ENCODE measurements at regions not wholly inside any gene's neighbourhood (a gene's known extent, or its start where the extent isn't known, plus 50 kb on each side); places are given as distances from the start of the nearest gene placed in this dataset.

DNA sequence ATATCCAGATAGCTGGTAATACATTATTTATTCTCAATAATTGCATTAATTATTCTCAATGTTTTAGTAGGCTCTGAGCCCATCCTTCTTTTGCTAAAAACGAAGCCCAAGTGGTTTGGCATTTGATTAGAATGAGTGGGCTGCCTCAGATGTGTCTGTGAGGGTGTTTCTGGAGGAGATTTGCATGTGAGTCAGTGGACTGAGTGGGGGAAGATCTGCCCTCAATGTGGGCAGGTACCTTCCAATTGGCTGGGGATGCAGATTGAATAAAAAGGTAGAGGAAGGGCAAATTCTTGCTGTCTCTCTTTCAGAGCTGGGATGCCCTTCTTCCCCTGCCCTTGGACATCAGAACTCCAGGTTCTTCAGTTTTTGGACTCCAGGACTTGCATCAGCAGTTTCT, 290.6 kb upstream of the SMIM30 start:
- no peak overlapping the region for H3K4me3 ChIP-seq (ENCODE audit: low read depth, low read length)
- H3K79me1 ChIP-seq (ENCODE audit: low read length) = no peaks in the 10 kb centered on the region
- no peak overlapping the region for H4K12ac ChIP-seq (ENCODE audit: low read depth, low read length)
- DNase-seq = no peak
- no peak overlapping the region for H3K18ac ChIP-seq (ENCODE audit: low read length)
- no peaks in the 10 kb centered on the region for H3K27me3 ChIP-seq (ENCODE audit: insufficient read depth, low read length)
- no peak overlapping the region for H3K4me2 ChIP-seq (ENCODE audit: low read length)
- no peaks in the 10 kb centered on the region for H3K36me3 ChIP-seq (ENCODE audit: control insufficient read depth in 1 of 2, insufficient read depth in 2 of 2, low read length in 2 of 2)
- no peak overlapping the region for H3K9ac ChIP-seq (ENCODE audit: low read length)
- H4K8ac ChIP-seq (ENCODE audit: low read depth, low read length) = no peak overlapping the region
- H2AK5ac ChIP-seq (ENCODE audit: low read length) = no peak overlapping the region
- no peak overlapping the region for H2BK120ac ChIP-seq (ENCODE audit: insufficient read depth, low read length, poor library complexity)
- H3K14ac ChIP-seq (ENCODE audit: low read length) = no peak overlapping the region
- no peaks in the 10 kb centered on the region for H3K4me1 ChIP-seq (ENCODE audit: control insufficient read depth in 1 of 2, insufficient read depth in 2 of 2, low read length in 2 of 2)
- no peak overlapping the region for H3K4ac ChIP-seq (ENCODE audit: low read depth, low read length)
- H2BK12ac ChIP-seq (ENCODE audit: low read length) = no peak overlapping the region
- no peaks in the 10 kb centered on the region for H3K9me3 ChIP-seq (ENCODE audit: insufficient read depth, low read depth, low read length)
- H3K27ac ChIP-seq (ENCODE audit: low read depth, low read length) = no peak overlapping the region
- H4K91ac ChIP-seq (ENCODE audit: low read depth, low read length) = no peak overlapping the region
- WGBS (ENCODE audit: extremely low coverage, insufficient coverage, insufficient read length) = no CpG with 5 or more reads among the region's 1 CpG
- H3K79me2 ChIP-seq (ENCODE audit: control insufficient read depth, insufficient read depth, low read length, poor library complexity) = no peaks in the 10 kb centered on the region
- H2AFZ ChIP-seq (ENCODE audit: insufficient read depth, low read length, poor library complexity) = no peak overlapping the region
- H3K23ac ChIP-seq (ENCODE audit: low read length) = no peak overlapping the region
- H2BK5ac ChIP-seq (ENCODE audit: low read depth, low read length, poor library complexity) = no peak overlapping the region

- H3K18ac ChIP-seq (ENCODE audit: low read length) = no peak overlapping the region
- no peaks in the 10 kb centered on the region for H3K4me1 ChIP-seq (ENCODE audit: control insufficient read depth in 1 of 2, insufficient read depth in 2 of 2, low read length in 2 of 2)
- no CpG with 5 or more reads among the region's 4 CpGs for whole genome bisulfite sequencing (ENCODE audit: extremely low coverage, insufficient coverage, insufficient read length)
- no peak overlapping the region for H4K8ac ChIP-seq (ENCODE audit: low read depth, low read length)
- no peak overlapping the region for H3K9ac ChIP-seq (ENCODE audit: low read length)
- H3K79me1 ChIP-seq (ENCODE audit: low read length) = no peaks in the 10 kb centered on the region
- no peaks in the 10 kb centered on the region for H3K79me2 ChIP-seq (ENCODE audit: control insufficient read depth, insufficient read depth, low read length, poor library complexity)
- no peaks in the 10 kb centered on the region for H3K36me3 ChIP-seq (ENCODE audit: control insufficient read depth in 1 of 2, insufficient read depth in 2 of 2, low read length in 2 of 2)
- H3K4me2 ChIP-seq (ENCODE audit: low read length) = no peak overlapping the region
- no peak for DNase-seq
- no peak overlapping the region for H2AFZ ChIP-seq (ENCODE audit: insufficient read depth, low read length, poor library complexity)
- no peak overlapping the region for H3K14ac ChIP-seq (ENCODE audit: low read length)
- H4K12ac ChIP-seq (ENCODE audit: low read depth, low read length) = no peak overlapping the region
- no peaks in the 10 kb centered on the region for H3K27me3 ChIP-seq (ENCODE audit: insufficient read depth, low read length)
- no peak overlapping the region for H3K4me3 ChIP-seq (ENCODE audit: low read depth, low read length)
- no peak overlapping the region for H3K27ac ChIP-seq (ENCODE audit: low read depth, low read length)
- H2BK5ac ChIP-seq (ENCODE audit: low read depth, low read length, poor library complexity) = no peak overlapping the region
- H2BK12ac ChIP-seq (ENCODE audit: low read length) = no peak overlapping the region
- H3K9me3 ChIP-seq (ENCODE audit: insufficient read depth, low read depth, low read length) = no peaks in the 10 kb centered on the region
- H4K91ac ChIP-seq (ENCODE audit: low read depth, low read length) = no peak overlapping the region
- no peak overlapping the region for H2AK5ac ChIP-seq (ENCODE audit: low read length)
- no peak overlapping the region for H2BK120ac ChIP-seq (ENCODE audit: insufficient read depth, low read length, poor library complexity)
- no peak overlapping the region for H3K23ac ChIP-seq (ENCODE audit: low read length)
- H3K4ac ChIP-seq (ENCODE audit: low read depth, low read length) = no peak overlapping the region
Measured at GRCh38 chr7:113405296-113406056, 287.1 kb upstream of the SMIM30 start.

- Histone ChIP-seq H3K27me3 (ENCODE audit: insufficient read depth, low read length) (no peaks in the 10 kb centered on the region), H3K4me3 (ENCODE audit: low read depth, low read length) (no peak overlapping the region), H3K9me3 (ENCODE audit: insufficient read depth, low read depth, low read length) (no peaks in the 10 kb centered on the region)
Measured at GRCh38 chr7:113404245-113404644, 285.9 kb upstream of the SMIM30 start.

GRCh38 chr7:113402482-113402881, 284.1 kb upstream of the SMIM30 start:
- Histone ChIP-seq H3K4ac (ENCODE audit: low read depth, low read length) (no peak overlapping the region), H3K4me3 (ENCODE audit: low read depth, low read length) (no peak overlapping the region)

More at GRCh38 chr7:113404245-113404644, 285.9 kb upstream of the SMIM30 start:
- Histone ChIP-seq H3K18ac (ENCODE audit: low read length) (no peak overlapping the region), H3K79me1 (ENCODE audit: low read length) (no peaks in the 10 kb centered on the region), H3K14ac (ENCODE audit: low read length) (no peak overlapping the region), H4K8ac (ENCODE audit: low read depth, low read length) (no peak overlapping the region), H2BK12ac (ENCODE audit: low read length) (no peak overlapping the region), H2AFZ (ENCODE audit: insufficient read depth, low read length, poor library complexity) (no peak overlapping the region), H2AK5ac (ENCODE audit: low read length) (no peak overlapping the region), H3K27ac (ENCODE audit: low read depth, low read length) (no peak overlapping the region), H3K79me2 (ENCODE audit: control insufficient read depth, insufficient read depth, low read length, poor library complexity) (no peaks in the 10 kb centered on the region), H3K4me1 (ENCODE audit: control insufficient read depth in 1 of 2, insufficient read depth in 2 of 2, low read length in 2 of 2) (no peaks in the 10 kb centered on the region), H4K12ac (ENCODE audit: low read depth, low read length) (no peak overlapping the region), H3K36me3 (ENCODE audit: control insufficient read depth in 1 of 2, insufficient read depth in 2 of 2, low read length in 2 of 2) (no peaks in the 10 kb centered on the region), H3K4me2 (ENCODE audit: low read length) (no peak overlapping the region), H4K91ac (ENCODE audit: low read depth, low read length) (no peak overlapping the region), H2BK5ac (ENCODE audit: low read depth, low read length, poor library complexity) (no peak overlapping the region), H3K4ac (ENCODE audit: low read depth, low read length) (no peak overlapping the region), H2BK120ac (ENCODE audit: insufficient read depth, low read length, poor library complexity) (no peak overlapping the region), H3K9ac (ENCODE audit: low read length) (no peak overlapping the region), H3K23ac (ENCODE audit: low read length) (no peak overlapping the region)
- peak in 1 of 2 donors; percentile 39 for DNase-seq
- no CpG with 5 or more reads among the region's 8 CpGs for WGBS (ENCODE audit: extremely low coverage, insufficient coverage, insufficient read length)

More at GRCh38 chr7:113402482-113402881, 284.1 kb upstream of the SMIM30 start:
- no peak overlapping the region for H3K4me2 ChIP-seq (ENCODE audit: low read length)
- H3K18ac ChIP-seq (ENCODE audit: low read length) = no peak overlapping the region
- H3K36me3 ChIP-seq (ENCODE audit: control insufficient read depth in 1 of 2, insufficient read depth in 2 of 2, low read length in 2 of 2) = no peaks in the 10 kb centered on the region
- H3K9me3 ChIP-seq (ENCODE audit: insufficient read depth, low read depth, low read length) = no peaks in the 10 kb centered on the region
- no peaks in the 10 kb centered on the region for H3K27me3 ChIP-seq (ENCODE audit: insufficient read depth, low read length)
- H4K91ac ChIP-seq (ENCODE audit: low read depth, low read length) = no peak overlapping the region
- no peaks in the 10 kb centered on the region for H3K4me1 ChIP-seq (ENCODE audit: control insufficient read depth in 1 of 2, insufficient read depth in 2 of 2, low read length in 2 of 2)
- H3K79me1 ChIP-seq (ENCODE audit: low read length) = no peaks in the 10 kb centered on the region
- no peak overlapping the region for H2AK5ac ChIP-seq (ENCODE audit: low read length)
- no peak overlapping the region for H2BK5ac ChIP-seq (ENCODE audit: low read depth, low read length, poor library complexity)
- H3K79me2 ChIP-seq (ENCODE audit: control insufficient read depth, insufficient read depth, low read length, poor library complexity) = no peaks in the 10 kb centered on the region
- no peak overlapping the region for H3K9ac ChIP-seq (ENCODE audit: low read length)
- no peak overlapping the region for H3K27ac ChIP-seq (ENCODE audit: low read depth, low read length)
- no peak overlapping the region for H3K14ac ChIP-seq (ENCODE audit: low read length)
- no peak overlapping the region for H2BK12ac ChIP-seq (ENCODE audit: low read length)
- H2AFZ ChIP-seq (ENCODE audit: insufficient read depth, low read length, poor library complexity) = no peak overlapping the region
- DNase-seq = no peak
- no peak overlapping the region for H4K8ac ChIP-seq (ENCODE audit: low read depth, low read length)
- no peak overlapping the region for H3K23ac ChIP-seq (ENCODE audit: low read length)
- H2BK120ac ChIP-seq (ENCODE audit: insufficient read depth, low read length, poor library complexity) = no peak overlapping the region
- no peak overlapping the region for H4K12ac ChIP-seq (ENCODE audit: low read depth, low read length)
